ENCODE measurements at regions not wholly inside any gene's neighbourhood (a gene's known extent, or its start where the extent isn't known, plus 50 kb on each side); places are given as distances from the start of the nearest gene placed in this dataset.

DNA sequence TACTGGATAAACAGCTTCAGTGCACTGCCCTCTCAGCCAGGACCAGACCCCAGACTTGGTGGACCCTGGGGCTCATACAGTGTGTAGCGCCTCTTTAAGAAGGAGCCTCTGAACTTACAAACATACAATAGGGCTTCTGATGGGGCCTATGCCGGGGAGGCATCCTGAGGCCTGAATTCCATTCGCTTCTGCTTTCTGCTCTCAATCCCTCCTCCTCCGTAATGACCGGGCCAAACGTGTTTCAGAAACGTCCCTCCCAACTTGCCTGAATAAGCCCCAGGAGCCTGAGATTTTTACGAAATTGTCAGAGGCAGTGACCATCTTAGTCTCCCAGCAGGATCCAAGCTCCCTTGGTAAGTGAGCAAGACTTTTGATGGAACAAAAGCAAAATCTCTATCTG is 128.1 kb upstream of the BOD1 start:
- no peak overlapping the region for H2BK15ac ChIP-seq (ENCODE audit: low read depth, low read length)
- no CpG with 5 or more reads among the region's 8 CpGs for WGBS (ENCODE audit: extremely low coverage, insufficient read length, low lambda C conversion rate)
- no peaks in the 10 kb centered on the region for H3K23me2 ChIP-seq (ENCODE audit: insufficient read length, low read depth, low read length, poor library complexity, severe bottlenecking)
- H3K27me3 Mint-ChIP-seq (ENCODE audit: low read depth), result no peaks in the 10 kb centered on the region; the same call in 1 of the 2 replicates
- H2BK12ac ChIP-seq (ENCODE audit: insufficient read length, low read depth, low read length), result no peak overlapping the region
- no peak overlapping the region for H2BK5ac ChIP-seq (ENCODE audit: insufficient read length, low read length)
- no peaks in the 10 kb centered on the region; a peak in 1 of 5 replicates for H3K9me3 Mint-ChIP-seq
- H3K23ac ChIP-seq (ENCODE audit: insufficient read length, low read depth, low read length), result no peak overlapping the region
- H3T11ph ChIP-seq (ENCODE audit: low read length), result no peak overlapping the region
- no peak for DNase-seq
- H3K4me1 ChIP-seq (ENCODE audit: insufficient read depth, low read length), result peaks cover 10% of the 10 kb centered on the region; the same call in 1 of the 2 replicates
- H3K14ac ChIP-seq (ENCODE audit: insufficient read depth, low read length), result no peak overlapping the region
- no peak overlapping the region for H3K56ac ChIP-seq (ENCODE audit: insufficient read length, low read depth, low read length)
- H4K5ac ChIP-seq (ENCODE audit: insufficient read length, low read depth, low read length), result no peak overlapping the region
- TF ChIP-seq, protein P1, sequence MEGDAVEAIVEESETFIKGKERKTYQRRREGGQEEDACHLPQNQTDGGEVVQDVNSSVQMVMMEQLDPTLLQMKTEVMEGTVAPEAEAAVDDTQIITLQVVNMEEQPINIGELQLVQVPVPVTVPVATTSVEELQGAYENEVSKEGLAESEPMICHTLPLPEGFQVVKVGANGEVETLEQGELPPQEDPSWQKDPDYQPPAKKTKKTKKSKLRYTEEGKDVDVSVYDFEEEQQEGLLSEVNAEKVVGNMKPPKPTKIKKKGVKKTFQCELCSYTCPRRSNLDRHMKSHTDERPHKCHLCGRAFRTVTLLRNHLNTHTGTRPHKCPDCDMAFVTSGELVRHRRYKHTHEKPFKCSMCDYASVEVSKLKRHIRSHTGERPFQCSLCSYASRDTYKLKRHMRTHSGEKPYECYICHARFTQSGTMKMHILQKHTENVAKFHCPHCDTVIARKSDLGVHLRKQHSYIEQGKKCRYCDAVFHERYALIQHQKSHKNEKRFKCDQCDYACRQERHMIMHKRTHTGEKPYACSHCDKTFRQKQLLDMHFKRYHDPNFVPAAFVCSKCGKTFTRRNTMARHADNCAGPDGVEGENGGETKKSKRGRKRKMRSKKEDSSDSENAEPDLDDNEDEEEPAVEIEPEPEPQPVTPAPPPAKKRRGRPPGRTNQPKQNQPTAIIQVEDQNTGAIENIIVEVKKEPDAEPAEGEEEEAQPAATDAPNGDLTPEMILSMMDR (conservative IDR thresholded peaks at IDR 0.05), result no peak
- peak overlapping the region; percentile 13 for H3K18ac ChIP-seq (ENCODE audit: insufficient read length, low read depth, low read length)
- H2BK20ac ChIP-seq (ENCODE audit: low read depth, low read length, poor library complexity, severe bottlenecking), result no peak overlapping the region
- peaks cover 0 to 13% (median 4%) of the 10 kb centered on the region in 3 experiments; a peak in 4 of 7 replicates for H3K36me3 Mint-ChIP-seq (ENCODE audit: insufficient read depth in 1 of 3, low read depth in 3 of 3)
- H3K4me3 Mint-ChIP-seq, result peak overlapping the region; percentile 45; a peak in 3 of 5 replicates
- no peak overlapping the region for H3K27ac ChIP-seq (ENCODE audit: insufficient read length, low read depth, low read length)
- H3K4me1 Mint-ChIP-seq, result peaks cover 50 to 57% of the 10 kb centered on the region in 2 experiments
- no peak overlapping the region for H2AK5ac ChIP-seq (ENCODE audit: insufficient read length, low read length)
- no peaks in the 10 kb centered on the region for H3K79me2 ChIP-seq (ENCODE audit: insufficient read depth, low read length)
- no peaks in the 10 kb centered on the region for H3K79me1 ChIP-seq (ENCODE audit: insufficient read depth, low read depth, low read length, poor library complexity, severe bottlenecking)
- no peaks in the 10 kb centered on the region for H3K27me3 ChIP-seq (ENCODE audit: insufficient read depth, low read length)
- H4K8ac ChIP-seq (replicated peaks; ENCODE audit: insufficient read length, low read depth, low read length), result no peak overlapping the region
- peak overlapping the region; percentile 74 to 96 (median 82); a peak in 6 of 7 replicates for H3K27ac Mint-ChIP-seq
- H3K4me2 ChIP-seq (ENCODE audit: insufficient read depth, insufficient read length, low read length), result peak overlapping the region; percentile 44
- H2BK120ac ChIP-seq (ENCODE audit: low read depth, low read length, poor library complexity, severe bottlenecking), result no peak overlapping the region
- no peak overlapping the region for H4K91ac ChIP-seq (ENCODE audit: insufficient read length, low read depth, low read length)
- no peaks in the 10 kb centered on the region for H3K9me3 ChIP-seq (ENCODE audit: control insufficient read depth, low read depth, low read length)
- H3K4ac ChIP-seq (ENCODE audit: low read depth, low read length), result no peak overlapping the region
- H4K20me1 ChIP-seq (ENCODE audit: control insufficient read depth, insufficient read depth, insufficient read length), result no peaks in the 10 kb centered on the region
- no peak overlapping the region for H3K9ac ChIP-seq (ENCODE audit: extremely low read depth, insufficient read length, low read length)
- H2AFZ ChIP-seq (ENCODE audit: low read length), result no peak overlapping the region

Measured in H9 (cell line).